Dendritic cell treated with granulocyte-macrophage colony-stimulating factor and Interleukin-4, amounts not matched to agents 40 ng/mL and 50 ng/mL, for 4 days (primary cell): ENCODE measurements at regions not wholly inside any gene's neighbourhood (a gene's known extent, or its start where the extent isn't known, plus 50 kb on each side); places are given as distances from the start of the nearest gene placed in this dataset.
"Not testable (repeated sequence)": the region's sequence is repeated elsewhere in the genome, so short reads cannot be mapped to it uniquely, and the experiment has no call there.

ENCODE experiments used
- H3K27ac Mint-ChIP-seq: one replicate; pipeline ENCODE4 v1.8.0; 2022; ENCODE audit warnings: mild to moderate bottlenecking, mixed read lengths
- H3K27me3 Mint-ChIP-seq: one replicate; pipeline ENCODE4 v1.8.0; 2022; ENCODE audit warnings: mild to moderate bottlenecking, mixed read lengths
- H3K36me3 Mint-ChIP-seq: one replicate; pipeline ENCODE4 v1.8.0; 2022; ENCODE audit warnings: low read depth, mixed read lengths
- H3K4me1 Mint-ChIP-seq: one replicate; pipeline ENCODE4 v1.8.0; 2022; ENCODE audit warnings: low read depth, mixed read lengths
- H3K4me3 Mint-ChIP-seq: one replicate; pipeline ENCODE4 v1.8.0; 2022; ENCODE audit warnings: mild to moderate bottlenecking, moderate library complexity, mixed read lengths
- H3K9me3 Mint-ChIP-seq: one replicate; pipeline ENCODE4 v1.8.0; 2022; ENCODE audit warnings: mixed read lengths
- intact Hi-C: fragments of 100-400 bp; cut with micrococcal nuclease; formaldehyde crosslinking; loops from one replicate; pipeline ENCODE4 v1.15.0; 2022

DNA sequence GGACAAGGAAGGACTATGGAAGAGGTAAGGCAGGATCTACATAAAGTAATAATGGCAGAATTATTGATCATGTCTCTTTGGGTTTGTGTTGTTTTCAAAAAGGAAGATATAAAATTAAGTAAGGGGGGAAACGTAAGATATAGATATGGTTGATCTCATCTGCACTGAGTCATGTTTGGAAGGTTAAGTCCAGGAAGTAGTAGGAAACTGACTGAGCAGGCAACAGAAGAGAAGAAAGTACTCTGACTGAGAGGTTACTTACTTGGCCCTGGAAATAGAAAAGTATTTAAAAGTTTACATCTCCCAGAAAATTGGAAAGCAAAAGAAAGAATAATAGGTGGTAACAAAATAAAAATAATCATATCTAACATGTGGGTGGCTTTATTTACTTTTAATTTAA is 405.3 kb upstream of the RGMB start:
- Mint-ChIP-seq H3K4me1 (no peaks in the 10 kb centered on the region), H3K27ac (no peak overlapping the region), H3K27me3 (no peaks in the 10 kb centered on the region), H3K9me3 (peaks cover 15% of the 10 kb centered on the region), H3K36me3 (no peaks in the 10 kb centered on the region), H3K4me3 (no peak overlapping the region)
- intact Hi-C loops, result no loop called here

DNA sequence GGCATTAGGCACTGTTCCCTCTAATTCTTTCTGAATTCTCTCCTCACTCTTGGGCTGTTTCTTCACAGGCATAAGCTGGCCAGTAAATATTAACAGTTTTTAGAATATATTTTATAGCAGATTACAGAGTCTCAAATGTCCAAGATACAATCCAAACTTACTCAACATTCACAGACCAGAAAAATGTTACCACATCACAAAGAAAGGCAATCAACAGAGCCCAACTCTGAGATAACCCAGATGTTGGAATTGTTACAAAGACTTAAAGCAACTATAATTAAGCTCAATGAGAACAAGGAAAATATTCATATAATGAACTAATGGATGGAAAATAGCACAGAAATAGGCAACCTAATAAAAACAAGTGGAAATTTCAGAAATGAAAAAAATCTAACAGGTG is 401.1 kb upstream of the RGMB start:
- no peaks in the 10 kb centered on the region for H3K4me1 Mint-ChIP-seq
- no peaks in the 10 kb centered on the region for H3K27me3 Mint-ChIP-seq
- intact Hi-C loops, result no loop called here
- H3K4me3 Mint-ChIP-seq, result no peak overlapping the region
- no peak overlapping the region for H3K27ac Mint-ChIP-seq
- no peaks in the 10 kb centered on the region for H3K36me3 Mint-ChIP-seq
- H3K9me3 Mint-ChIP-seq, result peaks cover 15% of the 10 kb centered on the region

DNA sequence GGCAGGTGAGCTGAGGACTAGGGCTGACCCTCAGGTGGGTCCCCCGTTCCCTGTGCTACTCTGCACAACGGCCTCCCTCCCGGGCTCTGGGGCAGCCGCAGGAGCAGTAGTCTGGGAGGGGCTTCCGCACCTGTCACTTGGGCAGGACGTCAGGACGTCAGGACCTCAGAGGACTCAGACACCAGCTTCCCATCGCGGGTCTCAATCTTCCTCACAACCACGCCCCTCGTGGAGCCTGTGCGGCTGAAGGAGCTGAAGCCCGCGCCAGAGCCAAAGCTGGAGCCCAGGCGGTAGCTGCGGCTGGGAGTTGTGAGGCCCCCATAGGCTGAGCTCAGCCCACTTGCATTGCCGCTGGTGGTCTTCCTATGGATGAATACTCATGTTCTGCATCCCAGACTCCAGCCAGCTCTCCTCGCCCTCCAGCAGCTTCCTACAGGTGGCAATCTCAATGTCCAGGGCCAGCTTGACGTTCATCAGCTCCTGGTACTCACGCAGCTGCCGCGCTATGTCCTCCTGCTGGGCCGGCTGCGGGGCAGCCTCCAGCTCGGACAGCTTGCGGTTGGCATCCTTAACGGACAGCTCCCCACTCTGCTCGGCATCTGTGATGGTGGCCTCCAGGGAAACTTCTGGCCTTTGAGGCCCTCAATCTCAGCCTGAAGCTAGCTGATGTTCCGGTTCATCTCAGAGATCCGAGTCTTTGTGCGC is 381.4 kb upstream of the RGMB start:
- H3K27me3 Mint-ChIP-seq, result no peaks in the 10 kb centered on the region
- no peak overlapping the region for H3K4me3 Mint-ChIP-seq
- H3K9me3 Mint-ChIP-seq, result peaks cover 12% of the 10 kb centered on the region
- intact Hi-C loops, result no loop called here
- no peaks in the 10 kb centered on the region for H3K4me1 Mint-ChIP-seq
- H3K27ac Mint-ChIP-seq, result no peak overlapping the region
- no peaks in the 10 kb centered on the region for H3K36me3 Mint-ChIP-seq

DNA sequence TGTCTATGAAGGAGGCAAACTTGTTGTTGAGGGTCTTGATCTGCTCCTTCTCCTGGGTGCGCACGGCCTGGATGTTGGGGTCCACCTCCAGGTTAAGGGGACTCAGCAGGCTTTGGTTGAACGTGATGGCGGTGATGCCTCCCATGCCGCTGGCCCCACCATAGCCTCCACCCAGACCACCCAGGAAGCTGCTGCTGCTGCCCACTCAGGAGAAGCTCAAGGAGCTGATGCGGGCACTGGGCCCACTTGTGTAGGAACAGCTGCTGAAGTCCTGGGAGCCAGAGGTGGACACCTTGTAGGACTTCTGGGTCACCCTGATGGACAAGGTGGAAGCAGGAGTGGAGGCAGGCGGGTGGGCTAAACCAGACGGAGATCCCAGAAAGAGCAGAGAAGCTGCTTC is 380.3 kb upstream of the RGMB start:
- H3K4me3 Mint-ChIP-seq, H3K36me3 Mint-ChIP-seq, intact Hi-C loops, H3K27me3 Mint-ChIP-seq, H3K4me1 Mint-ChIP-seq, H3K27ac Mint-ChIP-seq: not testable (repeated sequence)
- H3K9me3 Mint-ChIP-seq, result peaks cover 12% of the 10 kb centered on the region

DNA sequence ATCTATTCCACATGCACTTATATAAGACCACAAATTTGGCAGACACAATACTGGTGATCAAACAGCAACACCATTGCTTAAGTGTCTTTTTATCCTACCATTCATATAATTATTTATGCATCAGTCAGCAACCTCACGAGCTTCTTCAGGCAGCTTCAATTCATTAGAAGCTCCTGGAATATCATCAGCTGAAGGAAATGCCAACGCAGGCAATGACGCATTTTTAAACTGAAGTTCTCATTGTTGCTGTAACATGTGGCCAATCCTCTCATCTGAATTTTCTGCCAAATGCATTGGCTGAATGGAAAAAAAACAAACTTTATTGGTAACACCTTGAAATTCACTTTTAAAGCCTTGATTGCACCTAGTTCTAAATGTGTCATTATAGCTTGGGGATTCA is 376.4 kb upstream of the RGMB start:
- intact Hi-C loops, result no loop called here

DNA sequence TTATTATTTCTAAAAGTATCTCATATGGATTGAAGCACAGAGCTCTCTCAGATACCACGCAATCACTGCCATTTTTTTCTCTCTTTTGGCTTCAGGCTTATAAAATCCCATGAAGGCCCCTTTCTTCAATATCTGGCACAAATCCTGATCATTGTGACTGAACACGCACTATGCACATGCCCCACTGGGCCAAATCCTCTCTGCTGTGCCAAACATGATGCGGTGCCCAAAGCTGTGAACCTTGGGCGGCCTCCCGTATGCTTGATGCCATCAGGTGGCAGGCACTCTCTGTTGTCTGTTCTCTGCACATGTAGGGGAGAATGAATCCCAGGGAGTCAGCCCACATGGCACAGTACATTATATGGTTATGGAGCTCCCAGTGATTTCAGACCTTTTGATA is 375.0 kb upstream of the RGMB start:
- Mint-ChIP-seq H3K9me3 (no peaks in the 10 kb centered on the region), H3K4me1 (no peaks in the 10 kb centered on the region), H3K4me3 (no peak overlapping the region), H3K36me3 (no peaks in the 10 kb centered on the region), H3K27ac (no peak overlapping the region), H3K27me3 (no peaks in the 10 kb centered on the region)
- intact Hi-C loops, result no loop called here

More for the DNA sequence above, 376.4 kb upstream of the RGMB start:
- H3K27me3 Mint-ChIP-seq, result no peaks in the 10 kb centered on the region
- H3K36me3 Mint-ChIP-seq, result no peaks in the 10 kb centered on the region
- H3K4me1 Mint-ChIP-seq, result no peaks in the 10 kb centered on the region
- H3K4me3 Mint-ChIP-seq, result no peak overlapping the region
- H3K9me3 Mint-ChIP-seq, result peaks cover 12% of the 10 kb centered on the region
- H3K27ac Mint-ChIP-seq, result no peak overlapping the region

DNA sequence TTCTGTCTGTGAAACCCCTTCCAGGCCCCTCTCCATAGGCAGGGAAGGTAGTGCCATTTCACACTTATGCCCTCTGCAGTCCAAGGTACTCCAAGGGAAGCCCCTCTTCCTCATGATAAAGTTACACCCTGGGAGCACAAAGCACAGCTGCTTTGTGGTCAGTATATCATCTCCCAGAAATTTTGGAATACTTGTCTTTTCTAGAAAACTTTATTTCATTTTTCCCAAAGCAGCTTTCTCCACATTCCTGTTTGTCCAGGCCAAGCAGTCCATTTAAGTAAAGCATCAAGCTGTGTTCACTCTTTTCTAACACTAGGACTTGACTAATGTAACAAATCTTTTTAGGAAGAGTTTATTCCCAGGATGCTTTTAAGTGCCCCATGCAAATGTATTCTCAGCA is 371.8 kb upstream of the RGMB start:
- H3K4me3 Mint-ChIP-seq, result no peak overlapping the region
- no peaks in the 10 kb centered on the region for H3K4me1 Mint-ChIP-seq
- H3K36me3 Mint-ChIP-seq, result no peaks in the 10 kb centered on the region
- intact Hi-C loops, result no loop called here
- H3K27me3 Mint-ChIP-seq, result no peaks in the 10 kb centered on the region
- no peaks in the 10 kb centered on the region for H3K9me3 Mint-ChIP-seq
- H3K27ac Mint-ChIP-seq, result no peak overlapping the region

DNA sequence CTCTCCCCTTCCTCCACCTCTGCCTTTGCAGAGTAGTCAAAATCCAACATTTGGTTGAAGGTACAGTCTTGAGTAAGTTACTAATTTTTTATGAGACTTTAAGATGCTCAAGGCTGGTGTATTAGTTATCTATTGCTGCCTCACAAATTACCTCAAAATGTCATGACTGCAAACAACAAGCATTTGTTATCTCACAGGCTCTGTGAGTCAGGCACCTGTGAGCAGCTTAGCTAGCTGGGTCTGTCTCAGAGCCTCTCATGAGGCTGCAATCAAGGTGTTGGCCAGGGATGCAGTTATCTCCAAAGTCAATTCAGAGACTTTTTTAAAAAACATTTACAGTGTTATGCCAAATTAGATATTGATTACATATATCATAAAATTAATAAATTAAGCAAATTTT is 371.3 kb upstream of the RGMB start:
- no peak overlapping the region for H3K27ac Mint-ChIP-seq
- H3K4me1 Mint-ChIP-seq, result no peaks in the 10 kb centered on the region
- no peak overlapping the region for H3K4me3 Mint-ChIP-seq
- H3K9me3 Mint-ChIP-seq, result no peaks in the 10 kb centered on the region
- no peaks in the 10 kb centered on the region for H3K36me3 Mint-ChIP-seq
- intact Hi-C loops, result no loop called here
- no peaks in the 10 kb centered on the region for H3K27me3 Mint-ChIP-seq

DNA sequence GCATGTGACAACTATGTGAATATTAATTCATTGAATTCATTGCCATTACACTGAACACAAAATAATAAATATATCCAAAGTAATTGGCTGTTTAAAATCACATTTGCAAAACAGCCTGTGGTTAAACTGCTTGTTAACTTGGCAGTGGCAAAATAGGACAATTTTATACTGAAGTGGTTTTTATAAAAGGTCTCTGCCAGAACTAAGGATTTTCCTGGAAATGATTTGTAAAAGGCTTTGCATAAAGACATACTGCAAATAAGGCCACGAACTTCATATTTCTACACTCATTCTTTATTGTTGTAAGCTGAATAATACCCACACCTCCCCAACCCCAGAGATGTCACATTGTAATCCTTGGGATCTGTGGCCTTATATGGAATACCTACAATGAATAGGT is 370.3 kb upstream of the RGMB start:
- Mint-ChIP-seq H3K4me3 (no peak overlapping the region), H3K36me3 (no peaks in the 10 kb centered on the region), H3K27me3 (no peaks in the 10 kb centered on the region), H3K27ac (no peak overlapping the region), H3K4me1 (no peaks in the 10 kb centered on the region), H3K9me3 (no peaks in the 10 kb centered on the region)
- intact Hi-C loops, result no loop called here

DNA sequence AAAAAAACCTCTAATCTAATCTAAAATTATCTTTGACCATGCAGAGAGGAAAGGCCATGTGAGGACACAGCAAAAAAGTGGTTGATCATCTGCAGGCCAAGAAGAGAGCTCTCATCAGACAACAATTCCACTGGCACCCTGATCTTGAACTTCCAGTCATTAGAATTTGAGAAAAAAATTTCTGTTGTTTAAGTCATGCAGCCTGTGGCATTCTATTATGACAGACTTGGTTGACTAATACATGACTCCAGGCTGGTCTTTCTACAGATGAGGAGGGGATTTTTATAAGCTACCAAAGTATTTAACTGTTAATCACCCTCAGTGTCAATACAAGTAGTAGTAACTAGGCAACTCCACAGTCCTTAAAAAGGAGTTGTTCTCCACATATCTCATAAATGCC is 358.5 kb upstream of the RGMB start:
- intact Hi-C loops, result no loop called here
- no peaks in the 10 kb centered on the region for H3K36me3 Mint-ChIP-seq
- H3K27ac Mint-ChIP-seq, result no peak overlapping the region
- no peaks in the 10 kb centered on the region for H3K27me3 Mint-ChIP-seq
- H3K4me3 Mint-ChIP-seq, result no peak overlapping the region
- H3K4me1 Mint-ChIP-seq, result no peaks in the 10 kb centered on the region
- H3K9me3 Mint-ChIP-seq, result peaks cover 19% of the 10 kb centered on the region

DNA sequence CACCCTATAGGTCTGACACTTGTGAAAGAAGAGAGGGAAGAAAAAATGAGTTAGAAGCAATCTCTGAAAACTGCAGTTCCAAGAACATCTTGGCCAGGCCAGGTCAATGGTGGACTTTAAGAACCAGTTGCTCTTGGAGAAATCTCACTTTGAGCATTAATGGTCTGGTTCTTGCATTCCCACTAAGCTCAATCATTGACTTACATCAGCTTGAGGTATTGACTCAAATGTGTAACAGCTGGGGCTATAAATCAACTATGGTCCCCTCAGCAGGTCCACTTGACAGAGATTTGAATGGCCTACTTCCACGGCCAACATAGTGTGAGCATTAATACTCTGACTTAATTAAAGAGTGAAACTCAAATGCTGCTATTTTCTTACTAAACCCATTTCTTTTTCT is 357.8 kb upstream of the RGMB start:
- H3K4me3 Mint-ChIP-seq, result no peak overlapping the region
- H3K27ac Mint-ChIP-seq, result no peak overlapping the region
- no peaks in the 10 kb centered on the region for H3K36me3 Mint-ChIP-seq
- H3K9me3 Mint-ChIP-seq, result peaks cover 19% of the 10 kb centered on the region
- no peaks in the 10 kb centered on the region for H3K27me3 Mint-ChIP-seq
- intact Hi-C loops, result no loop called here
- no peaks in the 10 kb centered on the region for H3K4me1 Mint-ChIP-seq

DNA sequence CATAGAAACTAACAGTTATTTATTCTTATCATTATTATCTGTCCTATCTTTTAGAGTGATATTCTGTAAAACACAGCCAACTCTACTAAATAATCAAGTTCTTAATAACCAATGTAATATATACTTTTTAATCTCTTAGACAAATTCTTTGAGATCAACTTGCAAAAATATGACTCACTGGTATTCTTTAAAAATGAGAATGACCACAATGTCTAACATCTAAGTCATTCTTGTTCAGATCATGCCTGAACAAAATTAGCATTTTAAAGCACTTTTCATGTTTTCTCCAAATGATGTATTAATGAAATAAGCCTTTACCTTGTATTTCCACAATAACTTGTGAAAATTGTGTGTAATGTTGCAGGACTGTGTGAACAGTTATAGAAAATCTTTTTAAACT is 356.9 kb upstream of the RGMB start:
- H3K4me3 Mint-ChIP-seq, result no peak overlapping the region
- no peaks in the 10 kb centered on the region for H3K27me3 Mint-ChIP-seq
- intact Hi-C loops, result no loop called here
- H3K9me3 Mint-ChIP-seq, result peaks cover 19% of the 10 kb centered on the region
- no peak overlapping the region for H3K27ac Mint-ChIP-seq
- H3K36me3 Mint-ChIP-seq, result no peaks in the 10 kb centered on the region
- no peaks in the 10 kb centered on the region for H3K4me1 Mint-ChIP-seq

DNA sequence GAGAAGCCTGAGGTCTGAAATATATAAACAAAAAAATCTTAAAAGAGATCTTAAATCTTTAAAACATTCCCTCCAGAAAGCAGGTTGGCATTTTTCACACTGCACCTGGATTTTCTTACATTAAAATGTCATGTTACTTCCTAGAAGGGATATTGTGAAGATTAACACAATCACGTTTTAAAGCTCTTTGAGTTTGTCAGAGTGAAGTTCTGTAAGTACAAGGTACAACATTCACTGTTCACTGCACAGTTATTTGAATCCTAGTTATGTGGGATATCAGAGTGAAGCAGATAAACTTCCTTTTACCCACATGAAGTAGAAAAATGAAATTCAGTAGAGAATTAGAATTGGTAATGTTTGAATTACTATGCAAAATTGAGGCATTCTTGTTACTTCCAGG is 353.6 kb upstream of the RGMB start:
- H3K4me3 Mint-ChIP-seq, result no peak overlapping the region

DNA sequence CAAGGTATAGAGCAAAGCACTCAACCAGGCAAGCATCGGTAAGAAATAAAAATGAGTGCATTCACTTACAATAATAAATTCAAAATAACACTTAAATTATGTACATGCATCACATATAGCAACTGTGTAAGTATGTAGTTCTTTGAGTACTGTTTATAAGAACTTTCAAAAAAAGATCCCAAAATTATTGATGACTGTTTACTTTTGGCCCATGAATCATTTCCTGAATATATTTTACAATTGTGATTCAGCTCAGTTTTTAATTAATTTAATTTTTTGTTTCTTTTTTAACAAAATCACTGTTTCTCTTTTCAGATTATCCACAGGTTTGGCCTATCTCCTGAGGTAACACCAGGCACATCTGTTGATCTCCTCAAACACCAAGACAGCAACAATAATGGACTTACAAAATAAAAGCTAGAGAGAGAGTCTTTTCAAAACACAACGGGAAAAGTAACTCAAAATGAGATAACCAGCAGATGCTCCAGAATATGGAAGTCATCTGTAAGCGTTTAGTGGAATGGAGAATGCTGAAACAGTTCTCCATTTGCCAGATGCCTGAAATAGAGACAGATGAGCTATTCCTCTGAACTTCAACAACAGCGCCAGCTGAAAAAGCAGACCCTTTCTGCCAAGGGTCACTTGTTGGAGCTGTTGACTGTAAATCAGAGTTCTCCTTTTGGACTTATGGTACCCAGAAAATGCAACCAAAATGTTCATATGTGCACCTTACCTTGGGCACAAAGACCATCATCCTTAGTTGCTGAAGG is 348.6 kb upstream of the RGMB start:
- intact Hi-C loops, result no loop called here
- Mint-ChIP-seq H3K4me1 (no peaks in the 10 kb centered on the region), H3K36me3 (no peaks in the 10 kb centered on the region), H3K27ac (no peak overlapping the region), H3K9me3 (no peaks in the 10 kb centered on the region), H3K4me3 (no peak overlapping the region), H3K27me3 (no peaks in the 10 kb centered on the region)

More for the DNA sequence above, 353.6 kb upstream of the RGMB start:
- no peaks in the 10 kb centered on the region for H3K36me3 Mint-ChIP-seq
- H3K27me3 Mint-ChIP-seq, result no peaks in the 10 kb centered on the region
- H3K27ac Mint-ChIP-seq, result no peak overlapping the region
- peaks cover 11% of the 10 kb centered on the region for H3K9me3 Mint-ChIP-seq
- intact Hi-C loops, result no loop called here
- H3K4me1 Mint-ChIP-seq, result no peaks in the 10 kb centered on the region

DNA sequence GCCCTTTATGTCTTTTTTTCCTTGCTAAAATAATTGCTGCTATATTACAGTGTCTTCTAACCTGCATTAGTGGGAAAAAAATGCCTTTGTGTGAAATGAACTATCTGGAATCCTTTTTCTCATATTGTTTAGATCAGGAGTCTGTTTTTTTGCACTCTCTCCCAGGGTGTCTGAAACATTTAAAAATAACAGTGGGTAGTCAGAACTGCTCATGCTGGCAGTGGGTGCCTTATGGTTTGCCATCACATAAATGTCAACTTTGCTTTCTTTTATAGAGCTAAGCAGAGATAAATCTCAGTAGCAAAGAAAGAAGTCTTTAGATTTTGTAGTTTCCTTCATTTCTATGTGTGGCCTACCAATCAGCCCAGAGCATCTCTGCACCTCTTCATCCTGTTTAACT is 347.8 kb upstream of the RGMB start:
- Mint-ChIP-seq H3K27ac (no peak overlapping the region), H3K27me3 (no peaks in the 10 kb centered on the region), H3K4me1 (no peaks in the 10 kb centered on the region), H3K4me3 (no peak overlapping the region), H3K36me3 (no peaks in the 10 kb centered on the region), H3K9me3 (no peaks in the 10 kb centered on the region)
- intact Hi-C loops, result no loop called here
